ENCODE measurements at regions not wholly inside any gene's neighbourhood (a gene's known extent, or its start where the extent isn't known, plus 50 kb on each side); places are given as distances from the start of the nearest gene placed in this dataset.

GRCh38 chr10:31707093-31708039 is 221.3 kb downstream of the ARHGAP12 start:
- H3K27ac Mint-ChIP-seq: peak overlapping the region; percentile 88
- peak overlapping the region; percentile 7 for H3K4me3 Mint-ChIP-seq
- DNase-seq: peak; percentile 31
- peaks cover 11% of the 10 kb centered on the region for H3K9me3 Mint-ChIP-seq
- H3K27me3 Mint-ChIP-seq: peaks cover under 1% of the 10 kb centered on the region
- peaks cover 23% of the 10 kb centered on the region for H3K4me1 Mint-ChIP-seq
- POLR2A ChIA-PET: interaction anchor here (0.6 kb wide), 1 partner anchor 192 kb away, joined by 3 read pairs; no protein-coding TSS in a partner anchor
- CTCF ChIA-PET: interaction anchor here (1.0 kb wide), 1 partner anchor 63 kb away, joined by 3 read pairs; no protein-coding TSS in a partner anchor
- H3K36me3 Mint-ChIP-seq (ENCODE audit: low read depth): peaks cover 2% of the 10 kb centered on the region

GRCh38 chr10:31706464-31707092 is 222.1 kb downstream of the ARHGAP12 start:
- H3K9me3 Mint-ChIP-seq: peaks cover 11% of the 10 kb centered on the region
- ChIA-PET POLR2A (interaction anchor here (0.6 kb wide), 1 partner anchor 192 kb away, joined by 3 read pairs; no protein-coding TSS in a partner anchor), CTCF (interaction anchor here (1.0 to 1.3 kb wide), 2 partner anchors 37 to 64 kb away, joined by 3 to 4 read pairs; no protein-coding TSS in a partner anchor)
- no peaks in the 10 kb centered on the region for H3K27me3 Mint-ChIP-seq
- H3K27ac Mint-ChIP-seq: no peak overlapping the region
- peaks cover 2% of the 10 kb centered on the region for H3K36me3 Mint-ChIP-seq (ENCODE audit: low read depth)
- DNase-seq: no peak
- H3K4me1 Mint-ChIP-seq: peaks cover 23% of the 10 kb centered on the region
- no peak overlapping the region for H3K4me3 Mint-ChIP-seq

- H3K4me1 Mint-ChIP-seq: peaks cover 23% of the 10 kb centered on the region
- H3K4me3 Mint-ChIP-seq: no peak overlapping the region
- H3K36me3 Mint-ChIP-seq (ENCODE audit: low read depth): peaks cover 2% of the 10 kb centered on the region
- ChIA-PET POLR2A (no interaction called here), CTCF (interaction anchor here (1.3 kb wide), 1 partner anchor 39 kb away, joined by 4 read pairs; no protein-coding TSS in a partner anchor)
- H3K9me3 Mint-ChIP-seq: peaks cover 11% of the 10 kb centered on the region
- H3K27ac Mint-ChIP-seq: no peak overlapping the region
- H3K27me3 Mint-ChIP-seq: no peaks in the 10 kb centered on the region
- DNase-seq: no peak
Measured at GRCh38 chr10:31705136-31705535, 223.5 kb downstream of the ARHGAP12 start.

- ChIA-PET CTCF (no interaction called here), POLR2A (no interaction called here)
- DNase-seq: no peak
- H3K9me3 Mint-ChIP-seq: peaks cover 5% of the 10 kb centered on the region
- no peak overlapping the region for H3K27ac Mint-ChIP-seq
- H3K36me3 Mint-ChIP-seq (ENCODE audit: low read depth): peaks cover 2% of the 10 kb centered on the region
- no peaks in the 10 kb centered on the region for H3K27me3 Mint-ChIP-seq
- H3K4me3 Mint-ChIP-seq: no peak overlapping the region
- peaks cover 23% of the 10 kb centered on the region for H3K4me1 Mint-ChIP-seq
Measured at GRCh38 chr10:31704195-31704594, 224.4 kb downstream of the ARHGAP12 start.

- peaks cover 2% of the 10 kb centered on the region for H3K36me3 Mint-ChIP-seq (ENCODE audit: low read depth)
- ChIA-PET CTCF (no interaction called here), POLR2A (no interaction called here)
- H3K9me3 Mint-ChIP-seq: peaks cover 5% of the 10 kb centered on the region
- no peaks in the 10 kb centered on the region for H3K27me3 Mint-ChIP-seq
- DNase-seq: no peak
- H3K4me3 Mint-ChIP-seq: no peak overlapping the region
- peaks cover 16% of the 10 kb centered on the region for H3K4me1 Mint-ChIP-seq
- no peak overlapping the region for H3K27ac Mint-ChIP-seq
Measured at GRCh38 chr10:31702954-31703353, 225.7 kb downstream of the ARHGAP12 start.

- ChIA-PET CTCF (no interaction called here), POLR2A (no interaction called here)
- Mint-ChIP-seq H3K4me1 (peaks cover 7% of the 10 kb centered on the region), H3K27ac (no peak overlapping the region), H3K9me3 (peaks cover 5% of the 10 kb centered on the region), H3K36me3 (ENCODE audit: low read depth) (peaks cover 2% of the 10 kb centered on the region), H3K4me3 (no peak overlapping the region), H3K27me3 (no peaks in the 10 kb centered on the region)
- DNase-seq: no peak
Measured at GRCh38 chr10:31702005-31702404, 226.6 kb downstream of the ARHGAP12 start.

- POLR2A ChIA-PET: no interaction called here
- H3K27me3 Mint-ChIP-seq: no peaks in the 10 kb centered on the region
- H3K9me3 Mint-ChIP-seq: peaks cover 5% of the 10 kb centered on the region
- H3K27ac Mint-ChIP-seq: no peak overlapping the region
- no peak for DNase-seq
- CTCF ChIA-PET: no interaction called here
- no peak overlapping the region for H3K4me3 Mint-ChIP-seq
- peaks cover 2% of the 10 kb centered on the region for H3K36me3 Mint-ChIP-seq (ENCODE audit: low read depth)
- H3K4me1 Mint-ChIP-seq: peaks cover 2% of the 10 kb centered on the region
Measured at GRCh38 chr10:31701546-31701945, 227.1 kb downstream of the ARHGAP12 start.

GRCh38 chr10:31700181-31700611 is 228.4 kb downstream of the ARHGAP12 start:
- ChIA-PET POLR2A (no interaction called here), CTCF (interaction anchor here (1.5 kb wide), 1 partner anchor 9 kb away, joined by 9 read pairs; no protein-coding TSS in a partner anchor)
- H3K4me1 Mint-ChIP-seq: no peaks in the 10 kb centered on the region
- H3K36me3 Mint-ChIP-seq (ENCODE audit: low read depth): peaks cover 2% of the 10 kb centered on the region
- no peak for DNase-seq
- peaks cover 5% of the 10 kb centered on the region for H3K9me3 Mint-ChIP-seq
- H3K27me3 Mint-ChIP-seq: no peaks in the 10 kb centered on the region
- H3K27ac Mint-ChIP-seq: no peak overlapping the region
- no peak overlapping the region for H3K4me3 Mint-ChIP-seq

GRCh38 chr10:31698181-31698830 is 230.3 kb downstream of the ARHGAP12 start:
- Mint-ChIP-seq H3K4me1 (no peaks in the 10 kb centered on the region), H3K27ac (no peak overlapping the region), H3K9me3 (no peaks in the 10 kb centered on the region), H3K4me3 (no peak overlapping the region), H3K27me3 (no peaks in the 10 kb centered on the region), H3K36me3 (ENCODE audit: low read depth) (no peaks in the 10 kb centered on the region)
- ChIA-PET CTCF (interaction anchor here (0.6 kb wide), 1 partner anchor 34 kb away, joined by 3 read pairs; no protein-coding TSS in a partner anchor), POLR2A (no interaction called here)
- DNase-seq: no peak

GRCh38 chr10:31697271-31698180 is 231.1 kb downstream of the ARHGAP12 start:
- H3K4me3 Mint-ChIP-seq: no peak overlapping the region
- no peaks in the 10 kb centered on the region for H3K4me1 Mint-ChIP-seq
- H3K27ac Mint-ChIP-seq: no peak overlapping the region
- CTCF ChIA-PET: interaction anchor here (0.6 kb wide), 1 partner anchor 33 kb away, joined by 3 read pairs; no protein-coding TSS in a partner anchor
- no peaks in the 10 kb centered on the region for H3K27me3 Mint-ChIP-seq
- no peak for DNase-seq
- H3K9me3 Mint-ChIP-seq: no peaks in the 10 kb centered on the region
- POLR2A ChIA-PET: no interaction called here
- no peaks in the 10 kb centered on the region for H3K36me3 Mint-ChIP-seq (ENCODE audit: low read depth)

- Mint-ChIP-seq H3K27ac (no peak overlapping the region), H3K4me3 (no peak overlapping the region), H3K36me3 (ENCODE audit: low read depth) (no peaks in the 10 kb centered on the region), H3K4me1 (no peaks in the 10 kb centered on the region), H3K9me3 (no peaks in the 10 kb centered on the region), H3K27me3 (no peaks in the 10 kb centered on the region)
- POLR2A ChIA-PET: no interaction called here
- CTCF ChIA-PET: interaction anchor here (1.4 to 1.5 kb wide), 2 partner anchors 27 to 1024 kb away, joined by 3 to 4 read pairs; no protein-coding TSS in a partner anchor
- DNase-seq: no peak
Measured at GRCh38 chr10:31694929-31695837, 233.4 kb downstream of the ARHGAP12 start.
